Neural progenitor cell (in vitro differentiated cells): ENCODE measurements at regions not wholly inside any gene's neighbourhood (a gene's known extent, or its start where the extent isn't known, plus 50 kb on each side); places are given as distances from the start of the nearest gene placed in this dataset.
"Not testable (repeated sequence)": the region's sequence is repeated elsewhere in the genome, so short reads cannot be mapped to it uniquely, and the experiment has no call there.

Source experiments
- DNase-seq: peaks from one replicate; pipeline ENCODE4 v3.0.0-alpha.2; 2016; ENCODE audit warnings: low spot score
- H2AFZ ChIP-seq: fragments of 200-600 bp; sonication (generic); replicated peaks from 2 replicates; pipeline ENCODE4 v1.6.1; 2016; ENCODE audit warnings: antibody characterized with exemption
- H3F3A ChIP-seq: fragments of 200-600 bp; sonication (generic); 2 replicates; pipeline ENCODE4 v1.6.1; 2016; ENCODE audit warnings: antibody characterized with exemption, low read depth
- H3K27ac ChIP-seq: fragments of 200-600 bp; sonication (generic); 2 replicates; pipeline ENCODE4 v1.5.1; 2016; ENCODE audit warnings: mild to moderate bottlenecking
- H3K27me3 ChIP-seq: fragments of 200-600 bp; sonication (generic); 2 replicates; pipeline ENCODE4 v1.6.1; 2016; ENCODE audit warnings: mild to moderate bottlenecking, moderate library complexity
- H3K36me3 ChIP-seq: fragments of 200-600 bp; sonication (generic); 2 replicates; pipeline ENCODE4 v1.5.1; 2016
- H3K4me1 ChIP-seq: fragments of 200-600 bp; sonication (generic); 2 replicates; pipeline ENCODE4 v1.6.1; 2016; ENCODE audit warnings: mixed run types
- H3K4me2 ChIP-seq: fragments of 200-600 bp; sonication (generic); 2 replicates; pipeline ENCODE4 v1.6.1; 2016
- H3K4me3 ChIP-seq: fragments of 200-600 bp; sonication (generic); 2 replicates; pipeline ENCODE4 v1.5.1; 2016
- H3K79me2 ChIP-seq: fragments of 200-600 bp; sonication (generic); 2 replicates; pipeline ENCODE4 v1.6.1; 2016; ENCODE audit warnings: low read depth
- H3K9ac ChIP-seq: fragments of 200-600 bp; sonication (generic); 2 replicates; pipeline ENCODE4 v1.6.1; 2016
- H3K9me3 ChIP-seq: fragments of 200-600 bp; sonication (generic); 2 replicates; pipeline ENCODE4 v1.5.1; 2016; ENCODE audit warnings: low read depth
- H4K20me1 ChIP-seq: fragments of 200-600 bp; sonication (generic); 2 replicates; pipeline ENCODE4 v1.6.1; 2016; ENCODE audit warnings: low read depth
- H3K27ac Mint-ChIP-seq: 3 replicates; pipeline ENCODE4 v1.8.0; 2021; ENCODE audit warnings: mixed read lengths
- H3K27me3 Mint-ChIP-seq: 2 replicates; pipeline ENCODE4 v1.8.0; 2022; ENCODE audit warnings: low read depth, mild to moderate bottlenecking, inconsistent platforms, moderate library complexity, mixed read lengths; ENCODE audit not compliant: insufficient read depth
- H3K36me3 Mint-ChIP-seq: 3 replicates; pipeline ENCODE4 v1.8.0; 2021; ENCODE audit warnings: mixed read lengths
- H3K4me1 Mint-ChIP-seq: 3 replicates; pipeline ENCODE4 v1.8.0; 2021; ENCODE audit warnings: mixed read lengths
- H3K4me3 Mint-ChIP-seq: 3 replicates; pipeline ENCODE4 v1.8.0; 2021; ENCODE audit warnings: mild to moderate bottlenecking, moderate library complexity, mixed read lengths
- H3K9me3 Mint-ChIP-seq: 3 replicates; pipeline ENCODE4 v1.8.0; 2020; ENCODE audit warnings: mixed read lengths
- EZH2 ChIP-seq: fragments of 200-600 bp; sonication (generic); IDR thresholded peaks from 2 replicates; pipeline ENCODE4 v1.6.1; 2017; ENCODE audit warnings: antibody characterized with exemption, mild to moderate bottlenecking, moderate library complexity
- EZH2phosphoT487 ChIP-seq: fragments of 200-600 bp; sonication (generic); IDR thresholded peaks from 2 replicates; pipeline ENCODE4 v1.6.1; 2017; ENCODE audit warnings: antibody characterized with exemption
- TF ChIP-seq, protein P1 (sequence below): fragments of 200-600 bp; sonication (generic); IDR thresholded peaks from 2 replicates; pipeline ENCODE4 v1.5.1; 2017; ENCODE audit warnings: antibody characterized with exemption, mild to moderate bottlenecking

DNA sequence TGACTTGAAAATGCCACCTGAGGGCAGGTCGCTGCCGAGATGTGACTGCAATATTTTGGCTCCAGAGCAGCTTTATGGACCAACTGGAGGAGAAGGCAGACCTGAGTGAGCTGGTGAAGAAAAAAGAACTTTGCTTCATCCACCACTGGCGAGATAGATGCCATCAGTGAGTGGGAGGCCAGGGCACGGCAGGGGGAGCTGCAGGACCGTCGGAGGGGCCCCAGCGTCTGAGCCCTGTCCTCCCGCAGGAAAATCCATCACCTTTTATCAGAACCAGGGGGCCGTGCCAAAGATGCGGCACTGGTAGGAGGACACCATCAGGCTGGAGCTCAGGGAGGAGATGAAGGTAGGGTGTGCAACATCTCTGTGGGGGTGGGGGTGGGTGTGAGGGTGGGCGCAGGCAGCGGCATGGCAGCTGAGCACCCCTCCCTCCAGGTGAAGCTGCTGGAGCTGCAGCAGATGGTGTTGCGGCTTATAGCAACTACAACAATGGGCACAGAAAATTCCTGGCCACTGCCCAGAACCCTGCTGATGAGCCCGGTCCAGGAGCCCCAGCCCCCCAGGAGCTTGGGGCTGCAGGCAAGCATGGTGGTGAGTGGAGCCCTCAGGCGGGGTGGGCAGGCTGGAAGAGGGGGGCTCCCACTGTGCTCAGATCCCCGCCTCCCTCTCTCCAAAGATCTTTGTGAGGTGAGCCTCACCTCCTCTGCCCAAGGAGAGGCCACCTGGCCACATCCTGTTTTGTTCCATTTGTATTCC lies 102.4 kb upstream of the FAN1 start:
- H4K20me1 ChIP-seq, H3K9me3 Mint-ChIP-seq, H3K4me3 ChIP-seq, H3K36me3 ChIP-seq, H3K9me3 ChIP-seq, H3F3A ChIP-seq, H3K9ac ChIP-seq, H3K27ac ChIP-seq, H3K27me3 Mint-ChIP-seq, H3K4me3 Mint-ChIP-seq, H3K27me3 ChIP-seq, H3K27ac Mint-ChIP-seq, H3K36me3 Mint-ChIP-seq, H3K79me2 ChIP-seq, H3K4me1 Mint-ChIP-seq, H3K4me1 ChIP-seq: not testable (repeated sequence)
- DNase-seq = peak; percentile 23
- H3K4me2 ChIP-seq = peak overlapping the region; percentile 51
- TF ChIP-seq, protein P1, sequence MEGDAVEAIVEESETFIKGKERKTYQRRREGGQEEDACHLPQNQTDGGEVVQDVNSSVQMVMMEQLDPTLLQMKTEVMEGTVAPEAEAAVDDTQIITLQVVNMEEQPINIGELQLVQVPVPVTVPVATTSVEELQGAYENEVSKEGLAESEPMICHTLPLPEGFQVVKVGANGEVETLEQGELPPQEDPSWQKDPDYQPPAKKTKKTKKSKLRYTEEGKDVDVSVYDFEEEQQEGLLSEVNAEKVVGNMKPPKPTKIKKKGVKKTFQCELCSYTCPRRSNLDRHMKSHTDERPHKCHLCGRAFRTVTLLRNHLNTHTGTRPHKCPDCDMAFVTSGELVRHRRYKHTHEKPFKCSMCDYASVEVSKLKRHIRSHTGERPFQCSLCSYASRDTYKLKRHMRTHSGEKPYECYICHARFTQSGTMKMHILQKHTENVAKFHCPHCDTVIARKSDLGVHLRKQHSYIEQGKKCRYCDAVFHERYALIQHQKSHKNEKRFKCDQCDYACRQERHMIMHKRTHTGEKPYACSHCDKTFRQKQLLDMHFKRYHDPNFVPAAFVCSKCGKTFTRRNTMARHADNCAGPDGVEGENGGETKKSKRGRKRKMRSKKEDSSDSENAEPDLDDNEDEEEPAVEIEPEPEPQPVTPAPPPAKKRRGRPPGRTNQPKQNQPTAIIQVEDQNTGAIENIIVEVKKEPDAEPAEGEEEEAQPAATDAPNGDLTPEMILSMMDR = peak; percentile 63
- H2AFZ ChIP-seq = peak overlapping the region; percentile 66

DNA sequence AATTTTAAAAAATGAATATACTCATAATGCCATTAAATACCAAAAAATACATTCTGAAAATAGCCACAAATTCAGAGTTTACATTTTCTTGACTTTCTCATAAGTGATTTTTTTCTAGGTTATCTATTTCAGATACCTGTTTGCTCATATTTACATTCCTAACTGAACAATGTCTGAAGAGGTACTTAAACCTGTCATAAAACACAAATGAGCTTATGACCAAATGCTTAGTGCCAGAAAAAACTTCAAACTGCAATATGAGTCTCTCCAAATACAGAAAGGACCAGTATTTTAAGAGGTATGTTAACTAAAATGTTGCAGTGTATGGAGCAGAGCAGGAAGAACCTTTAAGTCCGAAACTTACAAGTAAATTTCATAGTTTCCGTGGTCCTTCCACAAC lies 101.7 kb upstream of the FAN1 start:
- H2AFZ ChIP-seq, H3K9me3 Mint-ChIP-seq, DNase-seq, H3K36me3 Mint-ChIP-seq, H3K27me3 Mint-ChIP-seq, H3K4me2 ChIP-seq, H4K20me1 ChIP-seq, H3K27me3 ChIP-seq, H3K4me3 ChIP-seq, H3K9ac ChIP-seq, H3K4me1 ChIP-seq, H3K9me3 ChIP-seq, H3K79me2 ChIP-seq, H3K4me1 Mint-ChIP-seq, H3K36me3 ChIP-seq, H3K4me3 Mint-ChIP-seq, H3K27ac Mint-ChIP-seq, H3F3A ChIP-seq, H3K27ac ChIP-seq: not testable (repeated sequence)

DNA sequence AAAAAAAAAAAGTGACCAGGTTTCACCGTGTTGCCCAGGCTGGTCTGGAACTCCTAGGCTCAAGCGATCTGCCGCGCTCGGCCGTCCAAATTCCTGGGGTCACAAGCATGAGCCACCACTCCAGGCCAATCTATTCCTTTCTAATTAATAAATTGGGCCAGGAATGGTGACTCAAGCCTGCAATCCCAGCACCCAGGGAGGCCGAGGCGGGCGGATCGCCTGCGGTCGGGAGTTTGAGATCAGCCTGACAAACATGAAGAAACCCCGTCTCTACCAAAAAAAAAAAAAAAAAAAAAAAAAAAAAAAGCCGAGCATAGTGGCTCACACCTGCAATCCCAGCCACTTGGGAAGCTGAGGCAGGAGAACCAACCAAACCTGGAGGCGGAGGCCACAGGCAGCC lies 100.0 kb upstream of the FAN1 start:
- H3K4me3 Mint-ChIP-seq, H3K36me3 Mint-ChIP-seq, H3K4me1 Mint-ChIP-seq, H3K4me1 ChIP-seq, DNase-seq, H4K20me1 ChIP-seq, H3K9ac ChIP-seq, H3K27ac ChIP-seq, H3K27me3 ChIP-seq, H3K27me3 Mint-ChIP-seq, H2AFZ ChIP-seq, H3K27ac Mint-ChIP-seq, H3K79me2 ChIP-seq, H3K4me2 ChIP-seq, H3K4me3 ChIP-seq, H3K9me3 Mint-ChIP-seq, H3F3A ChIP-seq, H3K36me3 ChIP-seq, H3K9me3 ChIP-seq: not testable (repeated sequence)

DNA sequence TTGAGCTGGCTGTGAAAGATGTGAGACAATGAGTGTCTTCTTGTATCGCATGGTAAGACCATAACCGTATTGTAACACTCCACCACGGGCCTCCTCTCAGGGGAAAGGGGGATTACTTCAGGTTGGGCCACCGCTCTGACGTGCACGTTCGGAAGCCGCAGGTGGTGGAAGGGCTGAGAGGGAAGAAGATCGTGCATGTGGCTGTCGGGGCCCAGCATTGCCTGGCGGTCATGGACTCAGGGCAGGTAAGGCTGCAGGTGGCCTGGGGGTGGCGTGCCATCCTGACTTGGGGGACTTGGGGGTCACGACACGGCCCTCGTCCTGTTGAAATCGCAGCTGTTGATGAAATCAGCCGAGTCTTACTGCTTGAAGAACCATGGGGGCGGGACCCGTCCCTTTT lies 87.3 kb upstream of the FAN1 start:
- no peak overlapping the region for H3K4me2 ChIP-seq
- H3K27ac Mint-ChIP-seq = peak overlapping the region; percentile 63
- no peak overlapping the region for H2AFZ ChIP-seq
- H3K4me3 ChIP-seq = no peak overlapping the region
- H3K9me3 Mint-ChIP-seq = peaks cover 2% of the 10 kb centered on the region
- DNase-seq = no peak
- no peaks in the 10 kb centered on the region for H3K79me2 ChIP-seq
- no peaks in the 10 kb centered on the region for H3K27me3 ChIP-seq
- H3K9ac ChIP-seq = no peak overlapping the region
- H3K4me1 Mint-ChIP-seq = no peaks in the 10 kb centered on the region
- H3K4me1 ChIP-seq = no peaks in the 10 kb centered on the region
- no peaks in the 10 kb centered on the region for H3F3A ChIP-seq
- no peak for TF ChIP-seq EZH2
- TF ChIP-seq, protein P1 = no peak
- no peak for TF ChIP-seq EZH2phosphoT487
- no peaks in the 10 kb centered on the region for H3K36me3 Mint-ChIP-seq
- no peaks in the 10 kb centered on the region for H4K20me1 ChIP-seq
- no peaks in the 10 kb centered on the region for H3K9me3 ChIP-seq
- H3K27me3 Mint-ChIP-seq = peaks cover 2% of the 10 kb centered on the region
- H3K4me3 Mint-ChIP-seq = no peak overlapping the region
- no peaks in the 10 kb centered on the region for H3K36me3 ChIP-seq
- H3K27ac ChIP-seq = no peak overlapping the region

DNA sequence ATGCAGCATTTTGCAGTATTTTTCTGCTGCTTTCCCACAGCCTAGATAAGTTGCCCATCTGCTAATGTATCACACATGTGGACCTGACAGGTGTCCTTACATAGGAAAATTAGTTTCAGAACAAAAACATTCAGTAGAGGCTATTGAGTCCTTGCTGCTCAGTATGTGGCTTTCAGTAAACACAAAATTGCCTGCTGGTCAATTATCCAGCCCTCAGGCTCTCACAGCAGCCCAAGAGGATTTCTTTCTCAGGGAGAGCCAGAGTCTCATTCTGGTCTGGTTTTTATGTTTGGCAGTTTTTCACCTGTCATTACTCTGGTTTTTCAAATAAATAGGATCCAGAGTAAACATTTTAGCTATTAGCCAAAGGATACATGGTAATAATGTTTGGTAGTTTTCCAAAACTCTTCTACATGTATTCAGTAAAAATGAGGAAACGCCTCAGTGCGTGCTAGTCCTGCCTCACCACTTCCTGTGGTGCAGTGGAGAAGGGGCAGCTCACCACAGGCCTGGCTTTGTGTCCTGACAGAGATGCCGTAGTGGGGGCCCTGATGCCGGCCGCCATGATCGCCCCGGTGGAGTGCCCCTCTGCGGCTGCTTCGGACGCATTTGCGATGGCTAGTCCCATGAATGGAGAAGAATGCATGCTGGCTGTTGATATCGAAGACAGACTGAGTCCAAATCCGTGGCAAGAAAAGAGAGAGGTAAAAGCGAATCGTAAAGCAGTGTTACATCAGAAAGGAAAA lies 80.5 kb upstream of the FAN1 start:
- Histone ChIP-seq H3K4me1 (peaks cover 15% of the 10 kb centered on the region), H3F3A (peaks cover 14% of the 10 kb centered on the region), H3K4me2 (peak overlapping the region; percentile 58), H3K4me3 (peak overlapping the region; percentile 14), H2AFZ (peak overlapping the region; percentile 95), H3K27ac (peak overlapping the region; percentile 75)
- not testable (repeated sequence) for H3K27me3 Mint-ChIP-seq, H3K9ac ChIP-seq, H3K79me2 ChIP-seq, H3K9me3 Mint-ChIP-seq, H4K20me1 ChIP-seq, H3K36me3 ChIP-seq, H3K9me3 ChIP-seq, H3K27me3 ChIP-seq, H3K36me3 Mint-ChIP-seq
- H3K27ac Mint-ChIP-seq = peak overlapping the region; percentile 97
- H3K4me1 Mint-ChIP-seq = peaks cover 17% of the 10 kb centered on the region
- H3K4me3 Mint-ChIP-seq = peak overlapping the region; percentile 88
- peak; percentile 18 for DNase-seq
